NK-92 treated with Interleukin-12 subunit alpha and Interleukin-12 subunit beta, amount 100 ng/mL, for 24 hours (cell line): ENCODE measurements at regions not wholly inside any gene's neighbourhood (a gene's known extent, or its start where the extent isn't known, plus 50 kb on each side); places are given as distances from the start of the nearest gene placed in this dataset.
A peak's percentile ranks its signal among the peaks of the same experiment; 100 is the strongest.

Source experiments
- DNase-seq: peaks from one replicate; lab custom pipeline; 2025; lab: John Stamatoyannopoulos, UW

GRCh38 chr5:142433526-142434321, 108.9 kb upstream of the SPRY4 start:
- no peak for DNase-seq

- peak; percentile 63 for DNase-seq
Measured at GRCh38 chr5:142432961-142433360, 108.1 kb upstream of the SPRY4 start.

GRCh38 chr5:142432369-142432863, 107.6 kb upstream of the SPRY4 start:
- DNase-seq, result peak; percentile 25

DNA sequence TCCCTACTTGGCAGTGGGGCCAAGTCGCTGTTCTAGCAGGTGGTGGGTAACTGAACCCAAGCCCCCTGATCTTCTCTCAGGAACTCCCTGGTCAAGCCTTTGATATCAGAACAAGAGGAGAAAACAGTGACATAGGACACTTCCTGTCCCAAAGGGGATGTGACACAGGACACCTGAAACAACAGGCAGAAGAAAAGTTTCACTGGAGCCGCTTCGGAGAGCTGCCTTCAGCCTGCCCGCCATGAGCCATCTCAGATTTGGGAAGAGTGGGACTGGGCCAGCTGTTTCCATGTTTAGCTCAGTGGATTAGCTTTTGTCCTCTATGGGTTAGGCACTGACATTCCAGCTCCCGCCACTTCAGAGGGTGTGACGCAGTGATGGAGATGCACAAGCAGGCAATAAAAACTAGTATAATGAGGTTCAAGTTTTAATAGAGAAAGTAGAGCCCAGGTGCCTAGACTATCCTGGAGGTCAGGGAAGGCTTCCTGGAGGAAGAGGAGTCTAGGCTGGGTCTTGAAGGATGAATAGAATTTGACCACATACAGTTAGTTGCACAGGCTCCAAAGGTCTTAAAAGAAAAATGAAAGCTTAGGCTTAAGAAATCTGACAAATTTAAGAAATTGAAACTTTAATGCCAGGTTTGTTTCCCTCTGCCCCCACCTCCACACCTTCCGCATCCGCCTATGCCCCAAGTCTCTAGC, 104.1 kb upstream of the SPRY4 start:
- DNase-seq, result no peak

DNA sequence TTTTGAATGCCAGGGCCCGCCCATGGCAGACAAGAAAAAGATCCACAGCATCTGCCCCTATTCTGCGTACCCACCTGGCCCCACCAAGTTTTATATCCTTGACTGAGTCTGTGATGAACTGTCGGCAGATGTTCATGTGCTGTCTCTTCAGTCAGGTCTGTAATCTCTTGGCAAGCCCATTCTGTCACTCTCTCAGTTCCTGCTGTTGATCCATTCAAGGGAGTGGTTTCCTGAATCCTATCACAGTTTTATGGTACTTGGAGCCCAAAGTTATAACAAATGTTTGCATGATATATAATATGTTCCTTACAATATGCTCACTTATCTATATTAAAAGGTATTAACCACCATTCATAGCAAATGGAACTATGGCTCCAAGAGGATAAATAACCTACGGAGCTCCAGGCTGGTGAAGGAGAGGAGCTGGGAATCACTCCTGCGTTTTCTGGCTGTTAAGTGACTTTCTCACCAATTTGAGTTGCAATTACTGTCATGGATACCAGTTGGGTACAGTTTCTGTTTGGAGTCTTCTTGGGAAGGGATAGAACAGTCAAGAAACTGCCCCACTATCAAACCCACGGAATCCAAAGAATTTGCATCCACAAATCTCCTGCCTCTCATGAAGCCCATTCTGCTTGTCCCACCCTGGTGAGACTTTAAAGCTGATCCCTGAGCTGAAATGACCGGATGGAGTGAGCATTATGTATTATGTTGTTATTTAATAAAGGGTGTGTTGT, 103.4 kb upstream of the SPRY4 start:
- DNase-seq, result no peak

GRCh38 chr5:142427529-142427928, 102.7 kb upstream of the SPRY4 start:
- DNase-seq, result no peak

- DNase-seq, result no peak
Measured at GRCh38 chr5:142427015-142427364, 102.2 kb upstream of the SPRY4 start.

- no peak for DNase-seq
Measured at GRCh38 chr5:142426129-142427014, 101.6 kb upstream of the SPRY4 start.

DNA sequence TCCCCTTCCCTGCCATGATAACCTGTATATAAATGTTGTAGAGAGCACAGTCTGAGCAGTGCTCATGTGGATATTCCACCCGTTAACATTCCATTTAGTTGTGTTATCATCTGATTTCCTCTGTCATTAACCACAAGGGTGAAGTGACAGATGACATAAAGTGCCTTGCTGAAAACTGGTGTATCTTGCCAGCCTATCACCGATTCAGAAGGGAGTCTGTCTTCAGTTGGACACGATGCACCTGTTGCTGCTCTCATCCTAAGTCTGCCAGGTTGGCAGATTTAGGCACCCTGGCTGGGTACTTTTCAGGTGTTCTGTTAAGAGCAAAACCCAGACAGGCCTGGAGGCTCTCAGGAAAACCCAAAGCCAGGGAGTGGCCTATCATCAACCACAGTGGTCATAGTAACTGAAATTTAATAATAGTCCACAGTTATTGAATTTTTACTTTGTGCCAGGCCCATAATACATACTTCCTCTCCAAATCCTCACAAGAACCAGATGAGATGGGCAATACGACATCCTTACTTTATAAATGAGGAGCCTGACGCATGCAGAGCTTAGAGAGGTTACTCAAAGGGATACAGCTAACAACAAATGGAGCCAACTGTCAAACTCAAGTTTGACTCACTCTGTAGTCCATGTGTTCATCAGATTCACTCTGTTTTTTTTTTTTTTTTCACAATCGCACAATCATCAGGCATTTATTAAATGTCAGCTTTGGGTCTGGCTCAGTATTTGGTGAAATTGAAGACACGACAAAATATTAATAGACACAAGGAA, 100.7 kb upstream of the SPRY4 start:
- no peak for DNase-seq

DNA sequence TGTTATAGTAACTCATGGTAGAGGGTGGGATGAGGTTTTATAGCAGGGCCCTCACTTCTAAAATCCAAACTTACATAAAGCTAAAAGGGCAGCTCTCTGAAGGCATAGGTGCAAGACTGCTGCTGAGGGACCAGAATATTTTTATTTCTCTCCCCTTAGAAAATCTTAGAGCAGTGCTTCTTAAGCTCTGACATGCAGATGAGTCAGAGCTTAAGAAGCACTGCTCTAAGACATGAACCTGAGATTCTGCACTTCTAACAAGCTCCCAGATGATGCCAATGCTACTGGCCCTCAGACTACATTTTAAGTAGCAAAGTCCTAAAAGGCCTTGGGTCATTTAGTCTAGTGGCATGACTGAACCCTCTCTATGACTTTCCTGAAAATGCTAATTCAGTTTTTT, 97.6 kb upstream of the SPRY4 start:
- no peak for DNase-seq

DNA sequence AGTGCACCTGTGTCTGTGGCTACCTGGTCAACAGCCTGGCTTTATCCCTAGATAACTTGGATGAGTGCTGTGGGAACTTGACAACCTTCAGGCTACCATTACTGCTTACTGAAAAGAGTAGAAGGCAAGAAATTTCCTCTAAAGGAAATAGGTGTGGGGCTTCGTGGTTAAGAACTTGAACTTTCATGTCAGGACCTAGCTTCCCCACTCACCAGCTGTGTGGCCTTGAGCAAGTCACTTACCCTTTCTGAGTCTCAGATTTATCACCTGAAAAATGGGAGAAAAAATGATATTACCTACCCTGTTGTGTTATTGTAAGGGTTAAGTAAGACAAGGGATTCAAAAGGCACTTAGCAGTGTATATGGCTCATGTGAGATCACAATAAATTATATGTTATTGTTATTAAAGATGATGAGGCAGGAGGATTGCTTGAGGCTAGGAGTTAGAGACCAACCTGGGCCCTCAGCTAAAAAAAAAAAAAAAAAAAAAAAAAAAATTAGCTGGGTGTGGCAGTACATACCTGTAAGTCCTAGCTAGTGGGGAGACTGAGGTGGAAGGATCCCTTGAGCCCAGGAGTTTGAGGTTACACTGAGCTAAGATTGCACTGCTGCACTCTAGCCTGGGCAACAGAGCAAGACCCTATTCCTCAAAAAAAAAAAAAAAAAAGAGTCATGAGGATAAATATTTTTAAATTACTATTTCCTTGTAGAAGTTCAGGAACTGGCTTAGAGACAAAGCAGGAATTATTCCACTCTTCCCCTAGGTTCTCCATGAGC, 97.0 kb upstream of the SPRY4 start:
- DNase-seq, result no peak

GRCh38 chr5:142421228-142421617, 96.4 kb upstream of the SPRY4 start:
- no peak for DNase-seq

- DNase-seq, result no peak
Measured at GRCh38 chr5:142420561-142421227, 95.9 kb upstream of the SPRY4 start.

GRCh38 chr5:142412581-142412980, 87.8 kb upstream of the SPRY4 start:
- no peak for DNase-seq

DNA sequence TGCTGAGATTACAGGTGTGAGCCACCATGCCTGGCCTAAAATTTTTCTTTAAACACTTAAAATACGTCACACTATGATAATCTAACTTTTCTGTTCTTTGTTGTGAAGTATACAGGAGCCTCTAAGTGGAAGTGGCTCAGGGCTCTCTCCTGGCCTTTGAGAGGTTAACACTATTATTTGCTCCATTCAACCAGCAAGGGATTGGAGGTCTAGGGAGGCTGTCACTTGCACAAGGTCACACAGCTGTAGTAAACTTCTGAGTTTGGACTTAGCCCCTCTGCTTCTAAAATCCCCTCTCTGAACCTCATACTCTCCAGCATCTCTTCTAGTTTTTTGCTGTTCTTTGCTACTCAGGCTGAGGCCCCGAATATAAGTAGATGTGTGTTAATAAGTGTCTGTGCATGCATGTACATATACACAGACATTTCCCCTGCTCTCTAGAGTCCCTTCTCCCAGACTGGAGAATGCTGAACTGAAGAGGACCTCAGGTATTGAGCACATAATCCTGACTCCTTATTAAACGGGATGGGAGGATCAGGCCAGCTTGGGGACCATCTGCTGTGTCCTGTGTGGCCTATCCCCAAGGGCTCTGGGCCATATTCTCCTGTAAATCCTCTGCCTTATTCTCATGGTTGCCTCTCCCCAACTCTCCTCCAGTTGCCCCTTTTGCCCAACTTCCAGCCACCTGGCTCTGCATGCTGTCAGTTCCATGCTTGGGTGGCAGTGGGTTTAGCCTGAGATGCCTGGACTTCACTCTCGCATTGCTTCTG, 87.0 kb upstream of the SPRY4 start:
- DNase-seq, result no peak

DNA sequence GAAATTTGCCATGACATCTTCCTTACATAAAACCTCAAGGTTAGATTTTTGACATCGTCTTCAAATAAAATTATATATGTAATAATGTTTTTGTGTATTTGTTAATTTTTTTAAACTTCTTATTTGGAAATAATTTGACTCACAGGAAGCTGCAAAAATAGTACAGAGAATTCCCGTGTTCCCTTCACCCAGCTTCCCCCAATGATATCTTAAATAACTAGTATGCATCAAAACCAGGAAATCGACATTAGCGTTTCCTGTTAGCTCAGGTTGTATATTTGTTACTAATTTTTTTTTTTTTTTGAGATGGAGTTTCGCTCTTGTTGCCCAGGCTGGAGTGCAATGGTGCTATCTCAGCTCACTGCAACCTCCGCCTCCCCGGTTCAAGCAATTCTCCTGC, 86.3 kb upstream of the SPRY4 start:
- no peak for DNase-seq

GRCh38 chr5:142408981-142409481, 84.2 kb upstream of the SPRY4 start:
- DNase-seq, result no peak

- no peak for DNase-seq
Measured at GRCh38 chr5:142408536-142408935, 83.7 kb upstream of the SPRY4 start.
